IMR-90 (cell line): ENCODE measurements at regions not wholly inside any gene's neighbourhood (a gene's known extent, or its start where the extent isn't known, plus 50 kb on each side); places are given as distances from the start of the nearest gene placed in this dataset.

ENCODE experiments used
- ATAC-seq: fragments of 200-7000 bp; cut with Tn5 transposase; 2 replicates; pipeline ENCODE4 v1.9.1; 2020; ENCODE audit warnings: low read depth, mild to moderate bottlenecking, moderate library complexity
- BruUV-seq: library from RNA; stranded (reverse); fragments of 400-500 nt; replicated peaks from 2 replicates; lab custom pipeline; 2021; lab: Mats Ljungman, UMichigan
- CTCF ChIA-PET: fragments of 300-600 bp; formaldehyde crosslinking; extraction: SDS; loops from one replicate; lab custom pipeline; 2021; ENCODE audit warnings: antibody characterized with exemption; lab: Yijun Ruan, JAX
- POLR2A ChIA-PET: fragments of 300-600 bp; sonication (Branson Sonifier 250); formaldehyde crosslinking; loops from one replicate; lab custom pipeline; 2022; ENCODE audit warnings: antibody characterized with exemption; ENCODE audit not compliant: unreplicated experiment; lab: Charles Lee
- DNase-seq: peaks from one replicate; pipeline ENCODE4 v3.0.0; 2013
- H2AFZ ChIP-seq: replicated peaks from 2 replicates; pipeline ENCODE3; 2013; ENCODE audit warnings: low read length, mild to moderate bottlenecking; ENCODE audit not compliant: poor library complexity
- H2AK5ac ChIP-seq: 2 replicates; pipeline ENCODE4 v1.6.1; 2013; ENCODE audit warnings: low read depth, low read length, inconsistent platforms
- H2AK9ac ChIP-seq: replicated peaks from 2 replicates; pipeline ENCODE3; 2013; ENCODE audit warnings: mild to moderate bottlenecking, low read depth, low read length, moderate library complexity; ENCODE audit not compliant: poor library complexity
- H2BK120ac ChIP-seq: 2 replicates; pipeline ENCODE4 v1.6.1; 2013; ENCODE audit warnings: low read depth, low read length, inconsistent platforms
- H2BK15ac ChIP-seq: 3 replicates; pipeline ENCODE4 v1.6.1; 2013; ENCODE audit warnings: low read depth, low read length, inconsistent platforms
- H2BK20ac ChIP-seq: 2 replicates; pipeline ENCODE4 v1.6.1; 2013; ENCODE audit warnings: low read depth, mild to moderate bottlenecking, inconsistent platforms, low read length, moderate library complexity
- H2BK5ac ChIP-seq: 2 replicates; pipeline ENCODE4 v1.6.1; 2013; ENCODE audit warnings: mild to moderate bottlenecking, low read depth, low read length, inconsistent platforms; ENCODE audit not compliant: poor library complexity, severe bottlenecking
- H3K14ac ChIP-seq: replicated peaks from 2 replicates; pipeline ENCODE4 v1.6.1; 2013; ENCODE audit warnings: low read depth, low read length, inconsistent platforms
- H3K18ac ChIP-seq: 2 replicates; pipeline ENCODE4 v1.6.1; 2013; ENCODE audit warnings: low read depth, low read length, control low read depth
- H3K23ac ChIP-seq: 2 replicates; pipeline ENCODE4 v1.6.1; 2013; ENCODE audit warnings: low read depth, low read length, inconsistent platforms
- H3K27ac ChIP-seq: 2 replicates; pipeline ENCODE4 v1.5.1; 2013; ENCODE audit warnings: mild to moderate bottlenecking, control low read depth, low read length; ENCODE audit not compliant: insufficient read depth
- H3K27me3 ChIP-seq: 2 replicates; pipeline ENCODE4 v1.6.1; 2013; ENCODE audit warnings: low read length; ENCODE audit not compliant: control insufficient read depth, insufficient read depth
- H3K36me3 ChIP-seq: 2 replicates; pipeline ENCODE4 v1.6.1; 2013; ENCODE audit warnings: low read length, mixed read lengths; ENCODE audit not compliant: control insufficient read depth, insufficient read depth
- H3K4ac ChIP-seq: 2 replicates; pipeline ENCODE4 v1.6.1; 2013; ENCODE audit warnings: low read depth, low read length, inconsistent platforms
- H3K4me1 ChIP-seq: 2 replicates; pipeline ENCODE4 v1.6.1; 2013; ENCODE audit warnings: low read length, mixed read lengths; ENCODE audit not compliant: control insufficient read depth, insufficient read depth
- H3K4me2 ChIP-seq: 2 replicates; pipeline ENCODE4 v1.6.1; 2013; ENCODE audit warnings: low read depth, mild to moderate bottlenecking, control low read depth, low read length, moderate library complexity
- H3K4me3 ChIP-seq: 2 replicates; pipeline ENCODE4 v1.5.1; 2013; ENCODE audit warnings: low read depth, mild to moderate bottlenecking, control low read depth, low read length, moderate library complexity; ENCODE audit not compliant: insufficient read depth
- H3K56ac ChIP-seq: 2 replicates; pipeline ENCODE4 v1.6.1; 2013; ENCODE audit warnings: low read length, inconsistent platforms; ENCODE audit not compliant: insufficient read depth; ENCODE audit errors: extremely low read depth
- H3K79me1 ChIP-seq, 2 experiments: 2 replicates each; pipeline ENCODE4 v1.6.1; 2013; ENCODE audit warnings: low read length in 2 of 2, inconsistent platforms in 1 of 2, low read depth in 1 of 2
- H3K9ac ChIP-seq: 2 replicates; pipeline ENCODE4 v1.6.1; 2013; ENCODE audit warnings: low read depth, low read length, control low read depth
- H3K9me1 ChIP-seq: 2 replicates; pipeline ENCODE4 v1.6.1; 2013; ENCODE audit warnings: low read length, inconsistent platforms; ENCODE audit not compliant: insufficient read depth
- H3K9me3 ChIP-seq: 2 replicates; pipeline ENCODE4 v1.6.1; 2013; ENCODE audit warnings: low read length; ENCODE audit not compliant: control insufficient read depth, insufficient read depth
- H4K20me1 ChIP-seq: 2 replicates; pipeline ENCODE4 v1.6.1; 2013; ENCODE audit warnings: low read length, inconsistent platforms; ENCODE audit not compliant: insufficient read depth
- H4K5ac ChIP-seq: 2 replicates; pipeline ENCODE4 v1.6.1; 2013; ENCODE audit warnings: mild to moderate bottlenecking, low read depth, low read length, control low read depth
- H4K8ac ChIP-seq, 2 experiments: 2 replicates each; pipeline ENCODE4 v1.6.1; 2013; ENCODE audit warnings: low read depth in 2 of 2, low read length in 2 of 2, control low read depth in 1 of 2, inconsistent platforms in 1 of 2
- H4K91ac ChIP-seq: 2 replicates; pipeline ENCODE4 v1.6.1; 2013; ENCODE audit warnings: low read depth, low read length, inconsistent platforms; ENCODE audit not compliant: insufficient read depth
- BHLHE40 ChIP-seq: fragments of 150-350 bp; IDR thresholded peaks from 2 replicates; pipeline ENCODE4 v1.6.1; 2016; ENCODE audit warnings: mild to moderate bottlenecking, low read depth, low read length
- CEBPB ChIP-seq: IDR thresholded peaks from 2 replicates; pipeline ENCODE4 v1.6.1; 2012; ENCODE audit warnings: low read depth, low read length, improper control_type of control experiment
- CHD1 ChIP-seq: IDR thresholded peaks from 2 replicates; pipeline ENCODE4 v1.6.1; 2012; ENCODE audit warnings: low read depth, low read length, improper control_type of control experiment
- FOS ChIP-seq: fragments of 150-350 bp; IDR thresholded peaks from 2 replicates; pipeline ENCODE4 v1.6.1; 2016; ENCODE audit warnings: low read depth, low read length
- MAFK ChIP-seq: IDR thresholded peaks from 2 replicates; pipeline ENCODE4 v1.6.1; 2012; ENCODE audit warnings: low read depth, low read length, improper control_type of control experiment
- MAZ ChIP-seq: IDR thresholded peaks from 2 replicates; pipeline ENCODE4 v1.6.1; 2012; ENCODE audit warnings: low read depth, mild to moderate bottlenecking, low read length, improper control_type of control experiment, moderate library complexity, borderline replicate concordance
- NFE2L2 ChIP-seq: fragments of 150-350 bp; IDR thresholded peaks from 2 replicates; pipeline ENCODE4 v1.6.1; 2016; ENCODE audit warnings: low read depth, mild to moderate bottlenecking, low read length
- POLR2A ChIP-seq: IDR thresholded peaks from 2 replicates; pipeline ENCODE4 v1.6.1; 2012; ENCODE audit warnings: mild to moderate bottlenecking, low read depth, low read length
- RAD21 ChIP-seq: IDR thresholded peaks from 2 replicates; pipeline ENCODE4 v1.6.1; 2012; ENCODE audit warnings: low read length, improper control_type of control experiment
- RCOR1 ChIP-seq: IDR thresholded peaks from 2 replicates; pipeline ENCODE4 v1.6.1; 2012; ENCODE audit warnings: mild to moderate bottlenecking, low read length, improper control_type of control experiment; ENCODE audit not compliant: insufficient replicate concordance
- RFX5 ChIP-seq: IDR thresholded peaks from 2 replicates; pipeline ENCODE4 v1.8.0; 2012; ENCODE audit warnings: low read depth, mild to moderate bottlenecking, low read length, moderate library complexity
- SMC3 ChIP-seq: fragments of 150-350 bp; IDR thresholded peaks from 2 replicates; pipeline ENCODE4 v1.6.1; 2016; ENCODE audit warnings: low read depth, mild to moderate bottlenecking, antibody characterized with exemption, low read length, moderate library complexity
- WGBS, 2 experiments: methylation state at CpG; one replicate each; pipeline versions ENCODE4 v1.1.5 to v1.1.7; 2013; ENCODE audit warnings: missing lambda C conversion rate in 2 of 2; ENCODE audit not compliant: insufficient read length in 1 of 2; ENCODE audit errors: extremely low coverage in 2 of 2; 5-methylcytosine and 5-hydroxymethylcytosine counted together
- dilution Hi-C: fragments of 300-500 bp; cut with HindIII; formaldehyde crosslinking; loops from one replicate; pipeline ENCODE4 v1.14.3; 2018; ENCODE audit warnings: low sequenced_read_pairs; ENCODE audit not compliant: unreplicated experiment
- in situ Hi-C: fragments of 300-500 bp; cut with MboI; formaldehyde crosslinking; loops from 3 replicates; pipeline ENCODE4 v1.14.3; 2019; ENCODE audit warnings: low sequenced_read_pairs, inconsistent platforms, mixed read lengths
- intact Hi-C: fragments of 100-400 bp; cut with micrococcal nuclease; formaldehyde crosslinking; loops from 2 replicates; pipeline ENCODE4 v1.10.0; 2022
- TF ChIP-seq, protein P1 (sequence below): fragments of 150-350 bp; IDR thresholded peaks from 2 replicates; pipeline ENCODE4 v1.6.1; 2016; ENCODE audit warnings: low read depth, mild to moderate bottlenecking, low read length, moderate library complexity, borderline replicate concordance
- TF ChIP-seq, protein P2 (sequence below): conservative IDR thresholded peaks from 2 replicates; pipeline ENCODE4 v1.5.1; 2012; ENCODE audit warnings: mild to moderate bottlenecking, low read depth, low read length, improper control_type of control experiment
- TF ChIP-seq, protein P3 (sequence below): fragments of 150-350 bp; IDR thresholded peaks from 2 replicates; pipeline ENCODE4 v1.6.1; 2017; ENCODE audit warnings: mild to moderate bottlenecking, antibody characterized with exemption, low read length, low read depth

DNA sequence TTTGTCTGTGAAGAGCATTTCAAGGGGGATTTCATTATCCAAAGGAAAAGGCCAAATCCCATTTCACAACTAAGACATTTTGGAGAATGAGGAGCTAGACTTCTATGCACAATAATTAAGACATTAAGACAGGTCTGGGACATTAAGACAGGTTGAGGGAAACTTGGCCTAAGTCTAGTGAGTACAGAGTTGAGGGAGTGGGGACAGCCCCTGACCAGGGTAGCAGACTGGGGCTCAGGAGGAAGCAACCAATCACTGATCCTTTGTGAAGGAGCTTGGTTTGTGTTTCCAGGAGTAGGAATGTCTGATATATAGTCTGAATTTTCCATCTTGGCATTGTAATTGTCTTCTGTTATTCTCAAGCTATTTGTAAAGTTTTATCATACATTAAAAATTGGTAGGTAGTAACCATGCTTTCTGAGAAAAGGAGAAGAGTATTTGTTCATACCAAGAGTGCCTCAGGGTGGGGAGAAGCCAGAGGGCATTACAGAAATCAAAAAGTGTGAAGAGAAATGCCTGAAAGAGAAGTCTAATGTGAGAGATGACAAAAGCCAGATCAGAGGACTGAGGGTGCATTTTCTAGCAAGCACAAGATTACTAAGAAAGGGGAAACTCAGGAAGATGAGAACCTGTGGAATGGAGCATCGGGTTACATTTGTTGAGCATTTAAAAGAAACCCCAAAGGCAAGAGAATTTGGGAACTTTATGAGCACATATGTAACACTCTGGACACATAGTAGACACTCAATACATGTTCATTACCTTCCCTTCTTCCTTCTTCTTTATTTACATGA lies 189.3 kb upstream of the PIK3R1 start:
- Histone ChIP-seq H3K23ac (no peak overlapping the region), H3K36me3 (no peaks in the 10 kb centered on the region), H2AFZ (no peak overlapping the region), H3K4me2 (no peak overlapping the region), H3K9me1 (peaks cover 3% of the 10 kb centered on the region; the same call in 1 of the 2 replicates), H2AK5ac (no peak overlapping the region; the same call in 1 of the 2 replicates), H3K79me1 (no peaks in the 10 kb centered on the region), H3K4me1 (peaks cover 4% of the 10 kb centered on the region; the same call in 1 of the 2 replicates), H2AK9ac (no peak overlapping the region), H4K91ac (no peak overlapping the region), H2BK120ac (no peak overlapping the region), H3K9me3 (no peaks in the 10 kb centered on the region; the same call in 1 of the 2 replicates), H3K4me3 (no peak overlapping the region), H3K9ac (no peak overlapping the region), H3K4ac (no peak overlapping the region), H3K56ac (no peak overlapping the region), H4K8ac (no peak overlapping the region), H2BK20ac (peak overlapping the region; percentile 42; the same call in 1 of the 2 replicates), H3K14ac (no peak overlapping the region), H4K20me1 (no peaks in the 10 kb centered on the region), H3K18ac (no peak overlapping the region; the same call in none of the 2 replicates), H2BK15ac (0 out of 3 replicates have a peak overlapping the region, but pooled peaks have one; percentile 21), H3K27me3 (no peaks in the 10 kb centered on the region), H4K5ac (no peak overlapping the region), H3K27ac (no peak overlapping the region), H2BK5ac (no peak overlapping the region)
- POLR2A ChIA-PET, result no interaction called here
- in situ Hi-C loops, result no loop called here
- BruUV-seq, result no TSS peak
- dilution Hi-C loops, result no loop called here
- CTCF ChIA-PET, result no interaction called here
- intact Hi-C loops, result loop anchor here (2.0 kb wide), 1 partner anchor 189 kb away; the partner anchor contains the start of gene PIK3R1
- no CpG with 5 or more reads among the region's 1 CpG for WGBS, 2 experiments
- no peak for ATAC-seq
- no peak for DNase-seq
- TF ChIP-seq CEBPB, result no peak
- no peak for TF ChIP-seq MAZ
- no peak for TF ChIP-seq RFX5
- TF ChIP-seq, protein P1, sequence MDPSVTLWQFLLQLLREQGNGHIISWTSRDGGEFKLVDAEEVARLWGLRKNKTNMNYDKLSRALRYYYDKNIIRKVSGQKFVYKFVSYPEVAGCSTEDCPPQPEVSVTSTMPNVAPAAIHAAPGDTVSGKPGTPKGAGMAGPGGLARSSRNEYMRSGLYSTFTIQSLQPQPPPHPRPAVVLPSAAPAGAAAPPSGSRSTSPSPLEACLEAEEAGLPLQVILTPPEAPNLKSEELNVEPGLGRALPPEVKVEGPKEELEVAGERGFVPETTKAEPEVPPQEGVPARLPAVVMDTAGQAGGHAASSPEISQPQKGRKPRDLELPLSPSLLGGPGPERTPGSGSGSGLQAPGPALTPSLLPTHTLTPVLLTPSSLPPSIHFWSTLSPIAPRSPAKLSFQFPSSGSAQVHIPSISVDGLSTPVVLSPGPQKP, result no peak
- TF ChIP-seq, protein P2, sequence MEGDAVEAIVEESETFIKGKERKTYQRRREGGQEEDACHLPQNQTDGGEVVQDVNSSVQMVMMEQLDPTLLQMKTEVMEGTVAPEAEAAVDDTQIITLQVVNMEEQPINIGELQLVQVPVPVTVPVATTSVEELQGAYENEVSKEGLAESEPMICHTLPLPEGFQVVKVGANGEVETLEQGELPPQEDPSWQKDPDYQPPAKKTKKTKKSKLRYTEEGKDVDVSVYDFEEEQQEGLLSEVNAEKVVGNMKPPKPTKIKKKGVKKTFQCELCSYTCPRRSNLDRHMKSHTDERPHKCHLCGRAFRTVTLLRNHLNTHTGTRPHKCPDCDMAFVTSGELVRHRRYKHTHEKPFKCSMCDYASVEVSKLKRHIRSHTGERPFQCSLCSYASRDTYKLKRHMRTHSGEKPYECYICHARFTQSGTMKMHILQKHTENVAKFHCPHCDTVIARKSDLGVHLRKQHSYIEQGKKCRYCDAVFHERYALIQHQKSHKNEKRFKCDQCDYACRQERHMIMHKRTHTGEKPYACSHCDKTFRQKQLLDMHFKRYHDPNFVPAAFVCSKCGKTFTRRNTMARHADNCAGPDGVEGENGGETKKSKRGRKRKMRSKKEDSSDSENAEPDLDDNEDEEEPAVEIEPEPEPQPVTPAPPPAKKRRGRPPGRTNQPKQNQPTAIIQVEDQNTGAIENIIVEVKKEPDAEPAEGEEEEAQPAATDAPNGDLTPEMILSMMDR, result no peak
- TF ChIP-seq FOS, result no peak
- no peak for TF ChIP-seq POLR2A
- TF ChIP-seq RCOR1, result no peak
- TF ChIP-seq CHD1, result no peak
- no peak for TF ChIP-seq SMC3
- TF ChIP-seq MAFK, result no peak
- TF ChIP-seq, protein P3, sequence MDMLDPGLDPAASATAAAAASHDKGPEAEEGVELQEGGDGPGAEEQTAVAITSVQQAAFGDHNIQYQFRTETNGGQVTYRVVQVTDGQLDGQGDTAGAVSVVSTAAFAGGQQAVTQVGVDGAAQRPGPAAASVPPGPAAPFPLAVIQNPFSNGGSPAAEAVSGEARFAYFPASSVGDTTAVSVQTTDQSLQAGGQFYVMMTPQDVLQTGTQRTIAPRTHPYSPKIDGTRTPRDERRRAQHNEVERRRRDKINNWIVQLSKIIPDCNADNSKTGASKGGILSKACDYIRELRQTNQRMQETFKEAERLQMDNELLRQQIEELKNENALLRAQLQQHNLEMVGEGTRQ, result no peak
- TF ChIP-seq NFE2L2, result no peak
- TF ChIP-seq BHLHE40, result no peak
- TF ChIP-seq RAD21, result no peak
